Epithelial cell of esophagus (primary cell): ENCODE measurements at regions not wholly inside any gene's neighbourhood (a gene's known extent, or its start where the extent isn't known, plus 50 kb on each side); places are given as distances from the start of the nearest gene placed in this dataset.

Experiments used
- DNase-seq: peaks from one replicate; pipeline ENCODE4 v3.0.0; 2010; ENCODE audit warnings: low read depth
- H3K4me3 ChIP-seq: 2 replicates; pipeline ENCODE4 v1.5.1; 2011; ENCODE audit warnings: mild to moderate bottlenecking, low read length, control low read depth
- CTCF ChIP-seq: IDR thresholded peaks from 2 replicates; pipeline ENCODE4 v1.5.1; 2011; ENCODE audit warnings: low read depth, mild to moderate bottlenecking, low read length, control low read depth, inconsistent platforms; ENCODE audit not compliant: insufficient read depth; ENCODE audit errors: missing control alignments

DNA sequence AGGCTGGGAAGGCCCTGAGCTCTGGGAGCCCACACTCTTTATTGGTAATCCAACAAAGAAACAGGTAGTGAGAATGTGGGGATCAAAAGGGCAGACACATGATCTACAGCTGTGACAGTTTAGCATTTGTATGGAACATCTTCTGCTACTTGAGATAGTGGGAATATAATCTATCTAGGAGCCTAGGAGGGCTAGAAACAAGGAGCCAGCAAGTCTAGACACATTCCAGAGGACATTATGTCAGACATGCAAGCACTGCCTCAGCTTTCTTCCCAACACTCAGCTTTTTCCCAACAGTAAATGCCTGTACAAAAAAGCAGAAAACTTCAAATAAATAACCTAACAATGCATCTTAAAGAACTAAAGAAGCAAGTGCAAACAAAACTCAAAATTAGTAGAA, 1150.6 kb upstream of the RAG2 start:
- no peak overlapping the region for H3K4me3 ChIP-seq
- TF ChIP-seq CTCF, result no peak
- no peak for DNase-seq

GRCh38 chr11:37747121-37747520, 1149.1 kb upstream of the RAG2 start:
- no peak overlapping the region for H3K4me3 ChIP-seq
- DNase-seq, result no peak
- no peak for TF ChIP-seq CTCF

GRCh38 chr11:37727371-37727770, 1129.3 kb upstream of the RAG2 start:
- no peak for DNase-seq
- no peak for TF ChIP-seq CTCF
- no peak overlapping the region for H3K4me3 ChIP-seq

DNA sequence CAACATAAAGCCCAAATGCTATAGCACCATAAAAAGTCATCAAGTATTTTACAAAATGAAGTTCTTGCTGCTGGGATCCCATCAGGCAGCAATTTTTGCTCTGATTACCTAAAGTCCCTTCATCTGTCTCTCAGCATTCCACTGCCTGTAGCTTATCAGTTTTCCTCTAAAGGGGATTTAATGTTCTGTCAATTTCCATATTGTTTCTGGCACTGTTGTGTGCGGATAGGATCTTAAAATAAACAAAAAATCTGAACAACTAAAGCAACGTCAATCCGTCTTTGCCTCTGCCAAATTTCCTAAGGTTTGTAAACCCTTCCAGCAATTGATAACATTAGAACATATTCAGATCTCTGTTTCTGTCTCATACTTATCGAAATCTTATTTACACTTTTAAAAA, 1126.3 kb upstream of the RAG2 start:
- TF ChIP-seq CTCF, result no peak
- no peak for DNase-seq

DNA sequence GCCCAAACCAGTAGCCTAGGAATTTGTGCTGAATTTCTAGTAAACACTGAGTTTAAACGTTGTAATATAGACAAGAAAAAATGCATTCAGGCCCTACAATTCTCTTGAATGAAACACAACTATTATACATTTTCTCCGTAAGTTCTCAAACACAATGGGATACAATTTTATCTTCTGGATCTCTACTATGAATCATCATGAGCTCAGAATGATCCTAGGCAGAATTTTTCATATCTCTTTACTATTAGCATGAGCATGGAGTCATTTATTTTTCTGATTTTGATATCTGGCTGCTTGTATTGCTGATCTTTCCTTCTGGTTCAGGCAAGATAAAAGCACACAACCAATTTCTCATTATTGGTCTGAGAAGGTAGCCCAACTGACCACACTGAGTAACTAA, 1123.4 kb upstream of the RAG2 start:
- TF ChIP-seq CTCF, result no peak
- DNase-seq, result no peak
- no peak overlapping the region for H3K4me3 ChIP-seq

More for the DNA sequence above, 1126.3 kb upstream of the RAG2 start:
- no peak overlapping the region for H3K4me3 ChIP-seq

DNA sequence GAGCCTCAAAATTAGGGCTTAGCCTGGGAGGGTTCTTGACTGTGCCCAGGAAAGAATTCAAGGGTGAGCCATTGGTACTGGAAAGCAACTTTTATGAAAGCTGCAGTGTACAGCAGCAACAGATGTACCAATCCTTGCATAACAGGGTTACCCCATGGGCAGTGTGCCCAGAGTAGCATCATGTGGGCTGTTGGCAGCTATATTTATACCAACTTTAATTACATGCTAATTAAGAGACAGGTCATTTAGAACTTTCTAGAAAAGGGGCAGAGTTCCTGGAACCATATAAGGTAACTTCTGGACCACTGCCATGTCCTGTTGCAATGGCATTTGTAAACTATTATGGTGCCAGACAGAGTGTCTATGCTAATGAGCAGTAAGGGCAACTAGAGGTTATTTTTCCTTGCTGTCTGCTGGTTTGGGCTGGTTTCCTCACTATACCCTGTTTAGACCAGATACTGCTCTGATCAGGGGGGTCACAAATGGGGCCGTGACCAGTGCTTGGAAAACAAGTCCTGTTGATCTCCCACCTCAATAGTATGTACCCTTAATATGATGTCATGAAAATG, 1120.5 kb upstream of the RAG2 start:
- TF ChIP-seq CTCF, result no peak
- DNase-seq, result peak; percentile 41
- no peak overlapping the region for H3K4me3 ChIP-seq

GRCh38 chr11:37712251-37712650, 1114.2 kb upstream of the RAG2 start:
- peak; percentile 32 for TF ChIP-seq CTCF
- DNase-seq, result peak; percentile 6
- H3K4me3 ChIP-seq, result no peak overlapping the region
